ENCODE measurements at regions not wholly inside any gene's neighbourhood (a gene's known extent, or its start where the extent isn't known, plus 50 kb on each side); places are given as distances from the start of the nearest gene placed in this dataset.
A peak's percentile ranks its signal among the peaks of the same experiment; 100 is the strongest.

GRCh38 chr21:43364261-43364510 is 62.7 kb downstream of the SIK1 start:
- H3K36me3 ChIP-seq (ENCODE audit: insufficient read depth, low read length): no peaks in the 10 kb centered on the region
- H3K9me3 ChIP-seq (ENCODE audit: low read depth, low read length): no peaks in the 10 kb centered on the region
- H3K9ac ChIP-seq (ENCODE audit: insufficient read length): no peak overlapping the region
- TF ChIP-seq POLR2AphosphoS5 (IDR thresholded peaks at IDR 0.05; ENCODE audit: borderline replicate concordance, low read depth, low read length): no peak
- no peak for TF ChIP-seq EZH2 (IDR thresholded peaks at IDR 0.05)
- no peak for TF ChIP-seq FOXP2 (optimal IDR thresholded peaks at IDR 0.05; ENCODE audit: control extremely low read depth, extremely low read length, insufficient read depth)
- no peak overlapping the region for H3K27ac ChIP-seq
- no peak for DNase-seq (ENCODE audit: low read depth, low spot score)
- no peak overlapping the region for H3K4me3 ChIP-seq

GRCh38 chr21:43363506-43364260 is 63.2 kb downstream of the SIK1 start:
- H3K27ac ChIP-seq: peak overlapping the region; percentile 97

GRCh38 chr21:43362915-43363314 is 64.0 kb downstream of the SIK1 start:
- no peak for DNase-seq (ENCODE audit: low read depth, low spot score)
- H3K4me3 ChIP-seq: peak overlapping the region; percentile 69

More at GRCh38 chr21:43363506-43364260, 63.2 kb downstream of the SIK1 start:
- H3K9ac ChIP-seq (ENCODE audit: insufficient read length): no peak overlapping the region
- no peak for TF ChIP-seq POLR2AphosphoS5 (IDR thresholded peaks at IDR 0.05; ENCODE audit: borderline replicate concordance, low read depth, low read length)
- TF ChIP-seq EZH2 (IDR thresholded peaks at IDR 0.05): no peak
- no peak for TF ChIP-seq FOXP2 (optimal IDR thresholded peaks at IDR 0.05; ENCODE audit: control extremely low read depth, extremely low read length, insufficient read depth)
- H3K4me3 ChIP-seq: no peak overlapping the region
- no peaks in the 10 kb centered on the region for H3K9me3 ChIP-seq (ENCODE audit: low read depth, low read length)
- no peak for DNase-seq (ENCODE audit: low read depth, low spot score)
- H3K36me3 ChIP-seq (ENCODE audit: insufficient read depth, low read length): no peaks in the 10 kb centered on the region

GRCh38 chr21:43362321-43362791 is 64.6 kb downstream of the SIK1 start:
- H3K9ac ChIP-seq (ENCODE audit: insufficient read length): peak overlapping the region; percentile 62
- TF ChIP-seq FOXP2 (optimal IDR thresholded peaks at IDR 0.05; ENCODE audit: control extremely low read depth, extremely low read length, insufficient read depth) (peak; percentile 90), POLR2AphosphoS5 (IDR thresholded peaks at IDR 0.05; ENCODE audit: borderline replicate concordance, low read depth, low read length) (peak; percentile 34; the same call in 1 of the 2 replicates), EZH2 (IDR thresholded peaks at IDR 0.05) (no peak)
- no peaks in the 10 kb centered on the region for H3K9me3 ChIP-seq (ENCODE audit: low read depth, low read length)
- H3K4me3 ChIP-seq: peak overlapping the region; percentile 69
- H3K36me3 ChIP-seq (ENCODE audit: insufficient read depth, low read length): no peaks in the 10 kb centered on the region
- peak overlapping the region; percentile 97 for H3K27ac ChIP-seq
- peak; percentile 42 for DNase-seq (ENCODE audit: low read depth, low spot score)

More at GRCh38 chr21:43362915-43363314, 64.0 kb downstream of the SIK1 start:
- Histone ChIP-seq H3K9me3 (ENCODE audit: low read depth, low read length) (no peaks in the 10 kb centered on the region), H3K9ac (ENCODE audit: insufficient read length) (peak overlapping the region; percentile 47), H3K27ac (peak overlapping the region; percentile 97), H3K36me3 (ENCODE audit: insufficient read depth, low read length) (no peaks in the 10 kb centered on the region)
- no peak for TF ChIP-seq EZH2 (IDR thresholded peaks at IDR 0.05)
- no peak for TF ChIP-seq FOXP2 (optimal IDR thresholded peaks at IDR 0.05; ENCODE audit: control extremely low read depth, extremely low read length, insufficient read depth)
- TF ChIP-seq POLR2AphosphoS5 (IDR thresholded peaks at IDR 0.05; ENCODE audit: borderline replicate concordance, low read depth, low read length): no peak

GRCh38 chr21:43361493-43362296 is 65.2 kb downstream of the SIK1 start:
- Histone ChIP-seq H3K27ac (peak overlapping the region; percentile 97), H3K9ac (ENCODE audit: insufficient read length) (peak overlapping the region; percentile 62), H3K36me3 (ENCODE audit: insufficient read depth, low read length) (no peaks in the 10 kb centered on the region), H3K4me3 (peak overlapping the region; percentile 69), H3K9me3 (ENCODE audit: low read depth, low read length) (no peaks in the 10 kb centered on the region)
- TF ChIP-seq POLR2AphosphoS5 (IDR thresholded peaks at IDR 0.05; ENCODE audit: borderline replicate concordance, low read depth, low read length) (no peak), FOXP2 (optimal IDR thresholded peaks at IDR 0.05; ENCODE audit: control extremely low read depth, extremely low read length, insufficient read depth) (no peak)
- DNase-seq (ENCODE audit: low read depth, low spot score): no peak

GRCh38 chr21:43361127-43361492 is 65.8 kb downstream of the SIK1 start:
- Histone ChIP-seq H3K9ac (ENCODE audit: insufficient read length) (peak overlapping the region; percentile 62), H3K4me3 (peak overlapping the region; percentile 69), H3K36me3 (ENCODE audit: insufficient read depth, low read length) (no peaks in the 10 kb centered on the region), H3K27ac (peak overlapping the region; percentile 97), H3K9me3 (ENCODE audit: low read depth, low read length) (no peaks in the 10 kb centered on the region)
- TF ChIP-seq EZH2 (IDR thresholded peaks at IDR 0.05) (no peak), FOXP2 (optimal IDR thresholded peaks at IDR 0.05; ENCODE audit: control extremely low read depth, extremely low read length, insufficient read depth) (no peak), POLR2AphosphoS5 (IDR thresholded peaks at IDR 0.05; ENCODE audit: borderline replicate concordance, low read depth, low read length) (no peak)
- DNase-seq (ENCODE audit: low read depth, low spot score): no peak

GRCh38 chr21:43360441-43361126 is 66.3 kb downstream of the SIK1 start:
- Histone ChIP-seq H3K27ac (no peak overlapping the region), H3K9ac (ENCODE audit: insufficient read length) (no peak overlapping the region), H3K36me3 (ENCODE audit: insufficient read depth, low read length) (no peaks in the 10 kb centered on the region), H3K9me3 (ENCODE audit: low read depth, low read length) (no peaks in the 10 kb centered on the region), H3K4me3 (peak overlapping the region; percentile 69; the same call in 1 of the 2 replicates)
- TF ChIP-seq EZH2 (IDR thresholded peaks at IDR 0.05) (no peak), FOXP2 (optimal IDR thresholded peaks at IDR 0.05; ENCODE audit: control extremely low read depth, extremely low read length, insufficient read depth) (no peak), POLR2AphosphoS5 (IDR thresholded peaks at IDR 0.05; ENCODE audit: borderline replicate concordance, low read depth, low read length) (no peak)
- no peak for DNase-seq (ENCODE audit: low read depth, low spot score)

Measured in SK-N-MC (cell line).